ENCODE measurements at regions not wholly inside any gene's neighbourhood (a gene's known extent, or its start where the extent isn't known, plus 50 kb on each side); places are given as distances from the start of the nearest gene placed in this dataset.

- DNase-seq (ENCODE audit: low spot score in 2 of 2, unreplicated experiment in 2 of 2) = no peak
- Mint-ChIP-seq H3K27me3 (ENCODE audit: low read depth) (no peaks in the 10 kb centered on the region), H3K27ac (no peak overlapping the region), H3K36me3 (no peaks in the 10 kb centered on the region), H3K4me3 (no peak overlapping the region), H3K4me1 (no peaks in the 10 kb centered on the region), H3K9me3 (peaks cover 4% of the 10 kb centered on the region)
- no peak for TF ChIP-seq CTCF (IDR thresholded peaks at IDR 0.05; ENCODE audit: unreplicated experiment)
Observed at GRCh38 chr16:60485872-60486489, 1550.3 kb downstream of the CDH8 start.

- H3K4me3 Mint-ChIP-seq = no peak overlapping the region
- no peaks in the 10 kb centered on the region for H3K4me1 Mint-ChIP-seq
- no peak for DNase-seq (ENCODE audit: low spot score in 2 of 2, unreplicated experiment in 2 of 2)
- no peaks in the 10 kb centered on the region for H3K27me3 Mint-ChIP-seq (ENCODE audit: low read depth)
- no peak overlapping the region for H3K27ac Mint-ChIP-seq
- peaks cover 4% of the 10 kb centered on the region for H3K9me3 Mint-ChIP-seq
- TF ChIP-seq CTCF (IDR thresholded peaks at IDR 0.05; ENCODE audit: unreplicated experiment) = no peak
- H3K36me3 Mint-ChIP-seq = no peaks in the 10 kb centered on the region
Observed at GRCh38 chr16:60484901-60485300, 1551.3 kb downstream of the CDH8 start.

GRCh38 chr16:60481591-60481990 lies 1554.6 kb downstream of the CDH8 start:
- H3K27me3 Mint-ChIP-seq (ENCODE audit: low read depth) = no peaks in the 10 kb centered on the region
- H3K4me1 Mint-ChIP-seq = no peaks in the 10 kb centered on the region
- no peak for TF ChIP-seq CTCF (IDR thresholded peaks at IDR 0.05; ENCODE audit: unreplicated experiment)
- H3K9me3 Mint-ChIP-seq = no peaks in the 10 kb centered on the region
- no peaks in the 10 kb centered on the region for H3K36me3 Mint-ChIP-seq
- no peak overlapping the region for H3K4me3 Mint-ChIP-seq
- H3K27ac Mint-ChIP-seq = no peak overlapping the region
- no peak for DNase-seq (ENCODE audit: low spot score in 2 of 2, unreplicated experiment in 2 of 2)

GRCh38 chr16:60478810-60479209 lies 1557.4 kb downstream of the CDH8 start:
- H3K27me3 Mint-ChIP-seq (ENCODE audit: low read depth) = no peaks in the 10 kb centered on the region
- no peak overlapping the region for H3K27ac Mint-ChIP-seq
- no peaks in the 10 kb centered on the region for H3K4me1 Mint-ChIP-seq
- no peak for TF ChIP-seq CTCF (IDR thresholded peaks at IDR 0.05; ENCODE audit: unreplicated experiment)
- DNase-seq (ENCODE audit: low spot score in 2 of 2, unreplicated experiment in 2 of 2) = no peak
- no peaks in the 10 kb centered on the region for H3K36me3 Mint-ChIP-seq
- no peaks in the 10 kb centered on the region for H3K9me3 Mint-ChIP-seq
- H3K4me3 Mint-ChIP-seq = no peak overlapping the region

- H3K9me3 Mint-ChIP-seq = peaks cover 16% of the 10 kb centered on the region
- no peaks in the 10 kb centered on the region for H3K4me1 Mint-ChIP-seq
- no peak for DNase-seq (ENCODE audit: low spot score in 2 of 2, unreplicated experiment in 2 of 2)
- H3K4me3 Mint-ChIP-seq = no peak overlapping the region
- TF ChIP-seq CTCF (IDR thresholded peaks at IDR 0.05; ENCODE audit: unreplicated experiment) = no peak
- no peaks in the 10 kb centered on the region for H3K36me3 Mint-ChIP-seq
- no peak overlapping the region for H3K27ac Mint-ChIP-seq
- no peaks in the 10 kb centered on the region for H3K27me3 Mint-ChIP-seq (ENCODE audit: low read depth)
Observed at GRCh38 chr16:60463986-60464385, 1572.3 kb downstream of the CDH8 start.

- no peak for TF ChIP-seq CTCF (IDR thresholded peaks at IDR 0.05; ENCODE audit: unreplicated experiment)
- Mint-ChIP-seq H3K9me3 (peaks cover 16% of the 10 kb centered on the region), H3K36me3 (no peaks in the 10 kb centered on the region), H3K4me1 (no peaks in the 10 kb centered on the region), H3K4me3 (no peak overlapping the region), H3K27me3 (ENCODE audit: low read depth) (no peaks in the 10 kb centered on the region), H3K27ac (no peak overlapping the region)
- no peak for DNase-seq (ENCODE audit: low spot score in 2 of 2, unreplicated experiment in 2 of 2)
Observed at GRCh38 chr16:60459463-60459862, 1576.8 kb downstream of the CDH8 start.
